Right atrium auricular region (tissue), 2 donors: ENCODE measurements at regions not wholly inside any gene's neighbourhood (a gene's known extent, or its start where the extent isn't known, plus 50 kb on each side); places are given as distances from the start of the nearest gene placed in this dataset.

Source experiments
- DNase-seq: peaks from one replicate; pipeline ENCODE4 v3.0.0-alpha.2; 2019; ENCODE audit warnings: low spot score
- H3K27ac ChIP-seq, 2 donors: fragments of 200-600 bp; sonication (generic); 1 replicate in 1 of 2; 2 replicates in 1 of 2; pipeline ENCODE4 v1.5.1; 2016 to 2019
- H3K27me3 ChIP-seq, 2 donors: fragments of 200-600 bp; sonication (generic); one replicate each; pipeline versions ENCODE4 v1.5.1 to v1.6.0; 2017 to 2019
- H3K36me3 ChIP-seq: fragments of 200-600 bp; sonication (generic); one replicate; pipeline ENCODE4 v1.5.1; 2016
- H3K4me1 ChIP-seq, 2 donors: fragments of 200-600 bp; sonication (generic); one replicate each; pipeline versions ENCODE4 v1.5.1 to v1.6.0; 2017 to 2019
- H3K4me3 ChIP-seq, 2 donors: fragments of 200-600 bp; sonication (generic); 1 replicate in 1 of 2; 2 replicates in 1 of 2; pipeline ENCODE4 v1.5.1; 2017 to 2019; ENCODE audit warnings: mild to moderate bottlenecking in 1 of 2, moderate library complexity in 1 of 2
- H3K9me3 ChIP-seq, 2 donors: fragments of 200-600 bp; sonication (generic); one replicate each; pipeline ENCODE4 v1.5.1; 2019
- CTCF ChIP-seq, 2 donors: fragments of 200-600 bp; sonication (generic); IDR thresholded peaks; one replicate each; pipeline ENCODE4 v1.5.1; 2019; ENCODE audit warnings: antibody characterized with exemption in 2 of 2

- TF ChIP-seq CTCF (IDR thresholded peaks at IDR 0.05): no peak
- no peak for DNase-seq
- no peaks in the 10 kb centered on the region for H3K27me3 ChIP-seq
Observed at GRCh38 chr14:44113769-44114730, 393.0 kb downstream of the FSCB start.

DNA sequence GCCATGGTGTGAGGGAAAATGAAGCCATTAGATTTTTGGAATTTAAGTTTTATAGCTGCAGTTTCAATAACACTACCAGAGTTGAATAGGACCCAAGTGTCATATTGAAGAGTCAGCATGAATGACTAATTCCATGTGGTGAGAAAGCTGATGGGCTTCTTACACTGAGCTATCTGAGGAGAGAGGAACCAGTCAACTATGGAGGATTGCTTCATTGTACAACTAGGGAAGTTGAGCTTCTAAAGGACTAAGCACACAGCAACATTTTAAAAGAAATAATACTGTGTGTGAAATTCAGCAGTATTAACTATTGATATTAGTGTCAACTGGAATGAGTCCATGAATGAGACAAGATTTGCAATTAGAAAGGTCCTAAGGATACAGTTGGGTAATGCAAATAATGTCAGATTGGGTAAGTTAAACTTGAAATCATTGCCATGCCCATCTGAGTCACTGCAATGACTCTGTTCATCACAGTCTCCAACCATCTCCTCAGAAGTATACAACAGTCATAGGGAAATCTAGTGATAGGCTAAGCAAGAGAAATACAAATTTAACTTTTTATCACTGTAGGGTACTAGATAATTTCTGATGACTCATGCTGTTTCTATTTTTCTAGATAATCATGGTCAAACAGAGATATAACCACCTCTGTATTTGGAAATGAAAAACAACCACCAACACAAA is 394.2 kb downstream of the FSCB start:
- Histone ChIP-seq H3K27me3 (no peaks in the 10 kb centered on the region), H3K9me3 (no peaks in the 10 kb centered on the region), H3K36me3 (no peaks in the 10 kb centered on the region), H3K4me3 (no peak overlapping the region), H3K27ac (no peak overlapping the region), H3K4me1 (no peaks in the 10 kb centered on the region)
- no peak for DNase-seq
- no peak for TF ChIP-seq CTCF (IDR thresholded peaks at IDR 0.05)

More at GRCh38 chr14:44113769-44114730, 393.0 kb downstream of the FSCB start:
- no peak overlapping the region for H3K27ac ChIP-seq
- no peaks in the 10 kb centered on the region for H3K4me1 ChIP-seq
- no peaks in the 10 kb centered on the region for H3K9me3 ChIP-seq
- no peak overlapping the region for H3K4me3 ChIP-seq
- no peaks in the 10 kb centered on the region for H3K36me3 ChIP-seq

DNA sequence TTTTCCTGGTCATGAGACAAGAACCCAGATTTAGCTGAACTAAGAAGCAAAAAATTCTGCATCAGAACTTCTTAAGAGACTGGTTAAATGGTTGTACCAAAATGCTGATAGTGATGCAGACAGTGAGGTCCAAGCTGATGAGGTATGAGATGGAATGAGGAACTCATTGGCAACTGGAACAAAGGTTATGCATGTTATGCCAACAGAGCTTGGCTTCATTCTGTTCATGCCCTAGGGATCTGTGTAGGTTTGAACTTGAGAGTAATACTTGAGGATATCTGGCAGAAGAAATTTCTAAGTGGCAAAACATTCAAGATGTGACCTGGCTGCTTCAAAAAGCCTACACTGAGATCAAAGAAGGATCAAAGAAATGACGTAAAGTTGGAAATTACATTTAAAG is 398.0 kb downstream of the FSCB start:
- Histone ChIP-seq H3K4me1 (no peaks in the 10 kb centered on the region), H3K27ac (no peak overlapping the region), H3K36me3 (no peaks in the 10 kb centered on the region), H3K9me3 (peaks cover 0 to 10% of the 10 kb centered on the region in 2 donors), H3K27me3 (no peaks in the 10 kb centered on the region), H3K4me3 (no peak overlapping the region)
- TF ChIP-seq CTCF (IDR thresholded peaks at IDR 0.05): no peak
- no peak for DNase-seq

GRCh38 chr14:44108601-44109000 is 398.5 kb downstream of the FSCB start:
- H3K27me3 ChIP-seq: no peaks in the 10 kb centered on the region
- H3K9me3 ChIP-seq: peaks cover 0 to 10% of the 10 kb centered on the region in 2 donors
- no peak overlapping the region for H3K27ac ChIP-seq
- no peak for DNase-seq
- no peaks in the 10 kb centered on the region for H3K36me3 ChIP-seq
- H3K4me1 ChIP-seq: no peaks in the 10 kb centered on the region
- no peak for TF ChIP-seq CTCF (IDR thresholded peaks at IDR 0.05)
- no peak overlapping the region for H3K4me3 ChIP-seq

DNA sequence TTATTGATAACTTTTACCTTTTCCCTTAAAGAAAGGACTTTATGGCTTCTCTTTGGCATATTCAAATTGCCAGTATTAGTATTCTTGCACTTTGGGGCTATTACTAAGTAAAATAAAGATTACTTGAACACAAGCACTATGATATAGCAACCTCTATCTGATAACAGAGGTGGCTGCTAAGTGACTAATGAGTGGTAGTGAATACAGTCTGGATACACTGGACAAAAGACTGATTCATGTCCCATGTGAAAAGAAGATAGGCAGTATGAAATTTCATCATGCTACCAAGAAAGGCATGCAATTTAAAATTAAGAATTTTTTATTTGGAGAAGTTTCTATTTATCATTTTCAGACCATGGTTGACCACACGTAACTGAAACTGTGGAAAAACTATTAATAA is 399.9 kb downstream of the FSCB start:
- no peak for DNase-seq
- Histone ChIP-seq H3K9me3 (peaks cover 0 to 10% of the 10 kb centered on the region in 2 donors), H3K27ac (no peak overlapping the region), H3K4me1 (no peaks in the 10 kb centered on the region), H3K4me3 (no peak overlapping the region), H3K36me3 (no peaks in the 10 kb centered on the region), H3K27me3 (no peaks in the 10 kb centered on the region)
- no peak for TF ChIP-seq CTCF (IDR thresholded peaks at IDR 0.05)
